Stimulated activated CD4-positive, alpha-beta T cell treated with anti-CD3 and anti-CD28 coated beads, Interleukin-2, amount 100 ng/mL, for 48 hours (primary cell): ENCODE measurements at regions not wholly inside any gene's neighbourhood (a gene's known extent, or its start where the extent isn't known, plus 50 kb on each side); places are given as distances from the start of the nearest gene placed in this dataset.
"Not testable (repeated sequence)": the region's sequence is repeated elsewhere in the genome, so short reads cannot be mapped to it uniquely, and the experiment has no call there.

Experiments
- DNase-seq, 2 donors: peaks; one replicate each; pipeline ENCODE4 v3.0.0-alpha.2; 2020

DNA sequence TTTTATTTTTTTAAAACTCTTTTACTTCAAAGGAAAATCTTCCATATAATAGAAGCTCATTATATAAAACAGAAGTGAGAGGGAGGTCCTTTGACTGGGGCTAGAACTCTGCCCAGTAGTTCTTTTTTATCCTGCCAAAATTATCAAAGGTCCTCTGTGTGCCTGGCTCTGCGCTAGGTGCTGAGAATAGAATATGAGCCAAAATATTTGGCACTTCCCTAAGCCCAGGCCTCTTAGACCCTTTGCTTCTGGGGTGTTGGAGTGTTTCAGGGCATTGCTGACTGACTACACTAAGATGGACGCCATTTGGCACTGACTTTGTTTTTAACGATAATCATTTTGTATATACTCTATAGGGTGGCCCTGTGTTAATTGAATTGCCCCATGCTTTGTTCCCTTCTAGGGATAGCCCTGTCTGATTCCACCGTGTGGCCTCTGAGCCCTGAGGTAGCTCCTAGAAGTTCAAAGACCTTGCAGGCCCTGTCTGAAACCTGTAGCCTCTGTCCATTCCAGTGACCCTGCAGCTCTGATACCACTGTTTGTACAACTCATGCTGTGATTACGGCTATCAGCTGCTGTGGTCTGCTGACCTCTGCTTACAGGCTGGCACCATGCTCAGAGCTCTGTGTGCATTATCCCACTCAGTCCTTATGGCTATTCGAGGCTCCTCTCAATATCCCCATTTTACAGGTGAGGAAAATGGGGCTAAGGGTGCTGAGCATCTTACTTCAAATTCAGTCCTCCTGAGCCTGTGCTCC lies 84.3 kb upstream of the SHB start:
- no peak for DNase-seq

DNA sequence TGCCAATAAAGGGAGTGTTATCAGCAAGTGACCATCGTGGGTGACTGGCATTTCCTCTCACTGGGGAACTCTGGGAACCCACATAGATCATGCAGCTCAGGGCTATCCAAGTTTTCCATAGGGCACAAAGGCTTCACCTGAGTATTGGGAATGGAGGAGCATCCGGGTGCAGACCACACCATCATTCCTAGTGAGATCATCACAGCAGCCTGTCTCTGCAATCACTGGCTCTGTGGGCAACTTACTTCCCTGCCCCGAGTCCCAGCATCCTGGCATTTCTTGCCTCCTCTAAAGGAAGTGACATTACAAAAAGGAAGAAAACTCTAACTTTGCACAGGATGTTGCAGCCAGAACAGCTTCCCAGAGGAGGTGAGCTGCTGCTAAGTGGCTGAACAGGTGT lies 80.6 kb upstream of the SHB start:
- DNase-seq: no peak

DNA sequence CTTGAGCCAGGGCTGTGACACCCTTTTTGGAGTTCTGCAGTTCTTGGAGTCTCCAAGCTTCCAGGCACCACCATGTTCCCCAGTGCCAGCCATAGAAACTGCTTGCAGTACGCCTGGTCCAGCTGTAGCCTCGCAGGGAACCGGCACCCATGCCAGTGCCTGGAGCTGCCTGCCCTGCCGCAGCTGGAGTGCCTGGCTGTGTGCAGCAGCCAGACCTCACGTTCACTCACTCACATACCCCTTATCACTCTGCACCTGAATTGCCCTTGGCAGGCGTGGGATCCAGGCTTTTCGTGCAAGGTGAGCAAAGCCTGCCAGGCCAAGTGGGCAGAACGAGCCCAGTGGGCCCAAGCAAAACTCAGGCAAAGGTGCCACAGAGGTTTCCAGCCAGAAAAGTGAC lies 77.8 kb upstream of the SHB start:
- no peak for DNase-seq

DNA sequence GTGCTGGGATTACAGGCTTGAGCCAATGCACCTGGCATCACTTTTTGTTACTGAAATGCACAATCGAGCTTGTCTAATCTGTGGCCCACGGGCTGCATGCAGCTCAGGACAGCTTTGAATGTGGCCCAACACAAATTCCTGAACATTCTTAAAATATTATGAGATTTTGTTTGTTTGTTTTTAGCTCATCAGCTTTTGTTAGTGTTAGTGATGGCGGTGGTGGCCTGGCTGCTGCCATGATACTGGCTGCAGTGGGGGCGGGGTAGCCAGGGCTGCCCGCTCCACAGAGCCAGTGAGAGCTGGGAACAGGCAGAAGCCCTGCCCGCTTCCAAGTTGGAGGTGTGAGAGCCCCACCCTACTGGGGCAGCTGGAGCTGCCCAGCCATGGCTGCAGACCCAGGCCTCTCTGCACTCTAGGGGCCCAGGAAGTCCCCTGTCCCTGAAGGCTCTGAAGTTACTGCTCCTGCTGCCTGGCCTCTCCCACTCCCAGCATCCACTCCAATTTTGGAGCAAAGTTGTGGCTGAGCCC lies 76.6 kb upstream of the SHB start:
- DNase-seq: no peak

DNA sequence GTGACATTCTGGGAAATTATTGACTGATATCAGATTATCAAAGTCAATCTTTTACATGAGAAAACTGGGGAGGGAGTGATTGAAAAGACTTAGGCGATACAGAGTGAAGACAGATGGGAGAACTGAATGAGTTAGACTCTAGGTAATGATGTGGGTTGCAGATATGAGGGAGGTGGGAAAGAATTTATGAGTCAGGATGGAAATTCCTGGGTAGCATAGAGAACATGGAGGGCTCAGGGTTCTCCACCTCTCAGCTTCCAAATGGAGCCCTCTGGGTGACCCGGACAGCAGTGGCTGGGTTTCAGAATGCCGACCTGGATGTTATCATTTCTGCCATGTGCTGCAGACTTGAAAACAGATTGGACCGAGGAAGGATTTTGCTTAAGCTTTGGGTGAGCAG lies 75.4 kb upstream of the SHB start:
- DNase-seq: no peak

DNA sequence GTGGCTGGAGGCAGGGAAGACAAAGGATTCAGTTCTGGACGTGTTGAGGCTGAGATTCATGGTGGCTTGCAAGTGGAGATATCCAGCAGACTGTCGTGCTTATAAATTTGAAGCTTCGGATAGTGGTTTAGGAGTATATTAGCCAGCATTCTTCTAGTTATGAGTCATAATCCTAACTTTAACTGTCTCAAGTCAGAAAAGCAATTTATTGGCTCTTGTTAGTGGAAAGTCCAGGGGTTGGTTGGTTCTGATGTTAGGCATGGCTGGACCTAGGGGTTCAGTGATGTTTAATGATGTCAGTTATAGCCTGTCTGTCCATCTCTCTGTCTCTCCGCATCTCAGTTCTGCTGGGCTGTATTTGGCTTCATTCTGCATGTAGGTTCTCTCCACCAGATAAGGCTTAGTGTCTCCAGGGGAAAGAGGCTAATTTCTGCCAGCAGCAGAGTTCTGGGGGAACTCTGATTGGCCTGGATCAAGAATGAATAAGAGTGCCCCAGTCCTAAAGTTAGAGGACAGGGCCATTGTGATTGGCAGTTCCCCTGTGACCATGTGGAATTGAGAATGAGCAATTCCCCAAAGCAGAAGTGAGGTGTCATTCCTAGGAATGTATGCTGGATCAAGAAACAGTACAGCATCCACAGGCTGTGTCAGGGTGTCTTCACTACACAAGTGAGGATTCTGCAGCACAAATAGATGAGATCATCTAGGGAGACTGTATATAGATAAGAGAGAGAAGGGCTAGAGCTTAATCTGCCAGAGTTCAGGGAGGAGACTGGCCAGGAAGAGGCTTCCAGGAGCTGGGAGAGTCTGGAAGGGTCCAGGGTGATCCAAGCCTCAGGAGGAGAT lies 72.9 kb upstream of the SHB start:
- DNase-seq: no peak

DNA sequence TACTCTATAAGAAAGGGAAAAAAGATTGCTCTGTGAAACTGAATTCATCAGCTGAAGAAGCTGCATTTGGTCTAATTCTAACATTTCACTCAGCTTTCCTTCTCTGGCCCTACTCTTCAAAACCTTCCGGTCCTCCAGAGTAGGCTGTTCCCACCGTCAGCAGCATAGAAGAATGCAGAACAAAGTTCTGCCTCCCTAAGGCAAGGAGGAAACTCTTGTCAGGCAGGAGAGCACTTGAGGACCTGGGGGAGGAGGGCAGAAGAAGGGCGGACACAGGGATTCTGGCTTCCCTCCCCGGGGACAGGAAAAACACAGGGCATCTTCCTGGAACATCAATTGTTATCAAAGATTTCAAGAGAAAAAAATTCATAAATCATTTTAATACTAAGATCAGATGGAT lies 69.2 kb upstream of the SHB start:
- no peak for DNase-seq

DNA sequence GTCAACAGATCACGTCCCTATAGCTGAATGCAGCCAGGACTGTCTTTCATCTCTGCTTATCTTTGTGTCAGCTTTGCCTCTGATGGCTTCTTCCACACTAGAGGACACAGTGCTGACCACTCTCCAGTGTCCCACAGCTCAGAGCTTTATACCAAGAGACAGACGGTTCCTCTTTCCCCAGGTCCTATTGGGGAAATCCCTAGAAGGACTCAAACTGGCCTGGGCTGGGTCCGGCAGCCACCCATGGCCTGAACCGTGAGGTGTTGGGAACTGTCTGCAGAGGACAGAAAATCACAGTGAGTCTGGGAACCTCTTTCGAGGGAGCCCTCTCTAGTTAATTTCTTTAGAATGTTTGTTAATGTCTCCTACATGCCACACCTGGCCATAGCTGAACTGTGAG lies 68.3 kb upstream of the SHB start:
- DNase-seq: no peak

DNA sequence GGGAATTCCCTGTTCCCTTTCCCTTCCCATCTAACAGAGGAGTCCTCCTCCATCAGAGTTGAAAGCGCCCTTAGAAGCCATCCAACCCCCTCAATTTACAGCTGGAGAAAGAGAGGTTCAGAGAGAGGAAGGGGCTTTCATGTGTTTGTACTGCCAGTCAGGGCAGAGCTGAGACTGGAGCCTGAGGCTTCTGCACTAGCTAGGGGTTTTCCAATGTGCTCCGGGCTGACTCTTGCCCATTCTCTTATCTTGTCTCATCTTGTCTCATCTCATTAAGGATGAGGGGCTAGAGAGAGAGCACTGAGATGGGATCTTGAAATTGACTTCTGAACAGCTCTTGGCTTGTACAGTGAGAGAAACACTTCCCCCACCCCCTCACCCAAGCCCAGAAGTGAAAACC lies 67.4 kb upstream of the SHB start:
- no peak for DNase-seq

DNA sequence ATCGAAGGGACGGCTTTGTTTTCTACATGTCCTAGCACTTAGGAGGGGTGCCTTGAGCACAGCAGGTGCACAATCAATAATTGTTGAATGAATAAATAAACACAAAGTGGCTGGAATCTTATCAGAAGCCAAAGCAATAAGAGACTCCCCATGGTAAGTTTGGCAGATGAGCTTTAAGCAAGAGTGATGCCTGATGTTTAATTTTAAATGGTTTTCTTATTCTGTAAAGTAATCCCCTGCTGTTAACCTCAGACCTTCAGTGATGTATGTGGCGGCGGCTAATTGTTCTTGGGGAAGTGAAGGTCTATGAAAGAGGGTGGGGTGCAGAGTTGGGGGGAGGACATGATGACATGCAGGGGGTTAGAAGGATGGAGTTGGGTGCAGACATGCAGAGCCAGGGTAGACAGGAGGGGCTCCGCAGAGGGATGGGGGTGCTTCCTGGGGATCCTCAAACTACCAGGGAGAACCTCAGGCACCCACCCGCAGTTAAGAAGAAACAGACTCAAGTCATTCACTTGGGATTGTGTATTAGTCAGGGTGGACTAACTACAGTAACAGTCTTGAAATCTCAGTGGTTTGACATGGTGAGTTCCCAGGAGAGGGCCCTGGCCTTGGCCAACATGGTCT lies 65.7 kb upstream of the SHB start:
- DNase-seq: no peak

DNA sequence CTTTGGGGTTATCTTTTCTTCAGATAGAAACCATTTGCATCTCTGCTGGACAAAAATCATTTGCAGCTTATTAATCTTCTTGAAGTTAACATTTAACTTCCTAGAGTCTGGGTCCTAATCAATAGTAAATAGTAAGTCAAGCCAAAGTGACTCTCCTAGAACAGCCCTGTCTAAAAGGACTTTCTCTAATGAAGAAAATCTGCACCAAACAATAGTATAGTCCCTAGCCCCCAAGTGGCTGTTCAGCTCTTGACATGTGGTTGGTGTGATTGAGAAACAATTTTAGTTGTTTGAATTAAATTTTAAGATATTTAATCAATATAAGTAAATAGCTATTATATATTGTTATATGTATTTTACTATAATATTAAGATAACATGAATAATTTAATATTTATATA lies 64.6 kb upstream of the SHB start:
- no peak for DNase-seq

DNA sequence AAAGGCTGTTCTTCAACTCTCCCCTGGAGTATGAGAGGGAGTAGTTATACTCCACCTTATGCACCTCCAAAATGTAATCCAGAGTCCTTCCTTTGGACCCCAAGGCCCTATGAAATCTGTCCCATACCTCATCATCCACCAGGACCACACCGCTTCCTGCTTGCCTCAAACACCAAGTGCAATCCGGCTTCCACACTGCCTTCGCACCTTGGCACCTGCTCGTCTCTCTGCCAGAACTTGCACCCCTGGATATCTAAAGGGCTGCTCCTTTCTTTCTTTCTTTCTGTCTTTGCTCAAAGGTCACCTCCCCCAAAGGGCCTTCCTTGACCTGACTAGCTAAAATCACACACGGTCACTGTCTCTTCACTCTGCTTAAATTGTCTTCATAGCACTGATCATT lies 63.9 kb upstream of the SHB start:
- no peak for DNase-seq

DNA sequence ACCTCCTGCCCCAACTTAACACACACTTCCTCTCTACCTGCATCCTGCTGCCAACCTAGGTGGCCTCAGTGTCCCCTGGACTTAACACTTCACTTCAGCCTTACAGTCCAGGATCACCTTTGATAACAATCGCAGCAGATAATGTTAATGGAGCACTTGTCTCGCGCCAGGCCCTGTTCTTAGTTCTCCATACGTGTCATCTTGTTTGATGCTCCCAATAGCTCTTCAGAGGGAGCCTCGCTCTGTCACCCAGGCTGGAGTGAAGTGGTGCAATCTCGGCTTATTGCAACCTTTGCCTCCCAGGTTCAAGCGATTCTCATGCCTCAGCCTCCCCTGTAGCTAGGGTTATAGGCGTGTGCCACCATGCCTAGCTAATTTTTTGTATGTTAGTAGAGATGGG lies 62.7 kb upstream of the SHB start:
- no peak for DNase-seq

DNA sequence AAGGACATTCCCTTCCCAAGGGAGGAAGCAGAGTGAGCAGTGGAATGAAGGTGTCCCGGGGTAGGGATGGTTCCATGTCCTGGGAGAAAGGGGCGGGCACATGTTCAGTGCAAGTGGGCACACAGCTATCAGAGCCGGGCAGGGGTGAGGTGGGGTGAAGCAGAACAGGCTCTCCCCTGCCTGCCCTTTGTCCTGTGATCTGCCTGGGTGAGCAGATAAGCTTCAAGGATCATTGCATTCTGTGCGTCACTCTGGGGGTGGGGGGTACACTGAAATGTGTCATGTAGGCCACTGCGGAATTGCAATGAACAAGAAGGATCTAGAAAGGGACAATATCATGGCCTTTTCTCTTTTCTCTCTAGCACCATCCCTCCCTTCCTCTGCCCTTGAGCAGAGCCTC lies 61.7 kb upstream of the SHB start:
- DNase-seq: no peak

DNA sequence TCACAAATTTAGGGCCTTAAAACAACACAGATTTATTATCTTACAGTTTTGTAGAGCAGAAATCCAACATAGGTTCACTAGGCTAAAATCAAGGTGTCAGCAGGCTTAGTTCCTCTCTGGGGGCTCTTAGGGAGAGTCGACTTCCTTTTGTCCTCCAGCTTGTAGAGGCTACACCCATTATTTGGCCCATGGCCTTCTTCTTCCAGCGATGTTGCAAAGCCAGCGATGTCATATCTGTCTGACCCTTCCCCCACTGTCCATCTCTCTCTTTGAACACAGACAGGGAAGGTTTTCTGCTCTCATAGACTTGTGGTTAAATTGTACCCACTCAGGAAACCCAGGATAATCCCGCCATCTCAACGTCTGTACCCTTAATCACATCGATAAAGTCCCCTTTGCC lies 60.3 kb upstream of the SHB start:
- no peak for DNase-seq

DNA sequence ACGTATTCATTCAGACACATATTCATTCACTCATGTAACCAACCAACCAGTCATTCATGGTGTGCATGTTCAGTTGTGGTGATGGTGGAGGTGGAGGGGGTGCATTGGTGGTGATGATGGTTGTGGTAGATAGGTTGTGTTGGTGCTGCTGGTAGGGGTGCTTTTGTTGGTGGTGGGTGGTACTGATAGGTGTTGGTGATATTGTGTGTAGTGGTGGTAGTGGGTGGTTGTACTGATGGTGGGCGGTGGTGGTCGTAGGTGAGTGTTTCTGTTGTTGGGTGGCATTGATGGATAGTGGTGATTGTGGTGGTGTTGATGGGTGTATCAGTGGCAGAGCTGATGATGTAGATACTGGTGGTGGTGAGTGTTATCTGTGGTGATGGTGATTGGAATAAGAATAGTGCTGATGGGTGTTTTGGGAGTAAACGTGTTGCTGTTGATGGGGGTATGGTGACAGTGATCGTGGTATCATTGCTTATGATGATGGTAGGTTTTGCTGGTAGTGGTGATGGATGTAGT lies 59.8 kb upstream of the SHB start:
- DNase-seq: no peak

DNA sequence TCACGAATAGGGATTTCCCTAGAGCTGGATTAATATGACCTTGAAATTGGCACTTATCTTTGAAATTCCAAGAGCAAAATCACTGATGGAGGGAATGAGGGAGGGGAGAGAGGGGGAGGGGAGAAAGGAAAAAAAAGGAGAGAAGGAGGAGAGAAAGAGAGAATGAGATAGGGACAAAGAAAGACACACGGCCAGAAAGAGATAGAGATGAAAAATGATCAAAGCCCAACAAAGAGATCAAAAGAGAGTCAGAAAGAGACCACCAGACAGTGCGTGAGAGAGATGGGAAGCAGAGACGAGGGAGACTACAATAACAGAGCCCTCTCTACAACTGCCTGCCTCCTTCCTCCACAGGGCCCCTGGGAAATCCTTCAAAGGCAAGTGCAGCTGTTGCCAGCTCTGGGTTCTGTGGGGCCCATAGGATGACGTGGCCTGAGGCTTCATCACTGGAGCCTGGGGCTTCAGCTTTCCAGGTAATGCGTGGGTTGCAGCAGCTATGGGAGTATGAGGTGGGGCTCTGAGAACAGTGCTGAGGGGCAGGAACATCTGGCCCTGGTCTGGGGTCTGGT lies 58.3 kb upstream of the SHB start:
- no peak for DNase-seq

DNA sequence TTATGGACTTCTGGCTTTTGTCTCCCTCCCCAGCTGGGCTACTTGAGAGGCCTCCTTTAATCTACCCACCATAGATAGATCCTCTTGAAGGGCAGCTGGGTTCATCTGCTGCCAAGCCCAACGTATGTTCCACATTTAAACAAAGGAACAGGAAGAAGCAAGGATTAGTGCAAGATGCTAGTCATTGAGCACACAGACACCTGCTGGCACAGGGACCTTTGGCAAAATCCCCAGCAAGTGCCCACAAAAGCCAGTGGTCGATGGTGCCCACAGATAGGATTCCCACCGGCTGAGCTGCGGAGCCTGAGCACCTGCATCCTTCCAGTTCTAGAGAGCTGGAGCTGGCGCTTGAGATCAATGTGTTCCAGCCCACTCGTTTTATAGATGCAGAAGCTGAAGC lies 57.7 kb upstream of the SHB start:
- no peak for DNase-seq

DNA sequence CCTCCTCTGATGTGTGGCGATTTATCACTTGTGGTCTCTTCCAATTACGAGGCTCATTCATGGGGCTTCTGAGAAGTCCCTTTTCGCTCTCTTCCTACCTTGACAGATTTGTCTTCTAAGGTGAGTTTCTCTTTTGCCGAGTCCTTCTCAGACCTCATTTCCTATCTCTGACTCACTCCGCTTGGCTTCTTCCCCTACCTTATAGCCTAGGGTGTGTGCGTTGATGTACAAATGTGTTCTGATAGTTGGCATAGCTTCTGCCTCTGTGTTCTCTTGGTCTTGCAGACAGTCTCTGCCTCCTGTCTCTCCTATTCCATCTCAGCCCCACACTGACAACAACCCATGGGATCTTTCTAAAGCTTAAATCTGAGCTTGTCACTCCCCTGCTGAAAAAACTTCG lies 56.9 kb upstream of the SHB start:
- no peak for DNase-seq

DNA sequence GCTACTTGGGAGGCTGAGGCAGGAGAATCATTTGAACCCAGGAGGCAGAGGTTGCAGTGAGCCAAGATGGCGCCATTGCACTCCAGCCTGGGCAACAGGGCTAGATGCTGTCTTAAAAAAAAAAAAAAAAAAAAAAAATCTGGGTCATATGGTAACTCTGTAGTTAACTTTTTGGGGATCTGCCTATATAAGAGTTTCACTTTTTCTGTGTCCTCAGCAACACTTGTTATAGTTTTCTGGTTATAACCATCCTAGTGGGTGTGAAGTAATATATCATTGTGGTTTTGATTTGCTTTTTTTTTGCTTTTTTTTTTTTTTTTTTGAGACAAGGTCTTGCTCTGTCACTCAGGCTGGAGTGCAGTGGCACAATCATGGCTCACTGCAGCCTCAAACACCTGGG lies 54.3 kb upstream of the SHB start:
- not testable (repeated sequence) for DNase-seq

DNA sequence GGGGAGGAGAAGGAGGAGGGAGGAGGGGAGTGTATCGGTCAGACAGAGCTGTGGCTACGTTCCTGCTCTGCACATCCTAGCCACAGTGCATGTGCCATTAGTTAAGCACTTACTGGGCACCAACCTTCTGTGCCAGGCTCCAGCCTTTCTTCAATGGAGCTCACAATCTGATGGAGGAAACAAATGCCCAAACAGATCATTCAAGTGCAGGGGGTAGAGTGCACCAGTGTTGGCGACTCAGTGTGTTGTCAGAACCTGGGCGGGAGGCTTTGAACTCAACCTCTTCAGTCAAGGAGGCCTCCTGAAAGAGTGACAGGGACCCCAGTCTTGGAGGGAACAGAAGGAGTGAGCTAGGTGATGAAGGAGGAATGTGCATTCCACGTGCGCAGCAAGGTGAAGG lies 51.9 kb upstream of the SHB start:
- no peak for DNase-seq

DNA sequence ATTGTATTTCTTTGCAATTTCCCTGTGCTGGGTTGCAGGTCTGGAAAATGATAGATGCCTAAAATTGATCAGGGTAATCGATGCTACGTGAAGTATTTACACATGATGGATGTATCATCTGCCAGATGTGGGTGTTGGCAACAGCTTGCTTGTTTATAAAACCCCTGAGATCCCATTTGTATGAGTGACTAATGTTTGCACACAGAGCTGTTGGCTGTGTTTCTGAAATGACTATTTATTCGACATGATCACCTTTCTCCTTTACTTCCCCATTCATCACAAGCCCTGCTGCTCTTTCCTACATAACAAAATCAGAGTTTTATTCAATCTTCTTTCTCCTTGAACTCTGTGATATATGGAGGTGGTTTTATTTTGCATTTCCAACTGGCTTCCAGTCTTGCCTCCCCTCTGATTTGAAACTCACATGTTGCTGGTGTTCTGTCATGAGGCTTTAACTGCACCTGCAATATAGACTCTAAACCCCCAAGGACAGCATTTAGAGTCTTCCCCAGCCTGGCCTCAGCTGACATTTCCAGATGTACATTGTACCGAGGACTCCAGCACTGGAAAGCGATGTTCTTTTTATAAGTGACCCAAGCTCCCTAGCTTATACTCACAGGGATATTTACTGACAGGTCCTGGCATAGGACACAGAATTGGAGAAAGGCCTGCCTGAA lies 50.7 kb upstream of the SHB start:
- no peak for DNase-seq
